ENCODE measurements at regions not wholly inside any gene's neighbourhood (a gene's known extent, or its start where the extent isn't known, plus 50 kb on each side); places are given as distances from the start of the nearest gene placed in this dataset.

GRCh38 chr2:16744521-16744920 lies 78.9 kb upstream of the CYRIA start:
- Histone ChIP-seq H3K27ac (ENCODE audit: low read length) (no peak overlapping the region), H3K4me1 (ENCODE audit: control insufficient read depth, insufficient read depth, low read length) (no peaks in the 10 kb centered on the region), H3K9me3 (ENCODE audit: control insufficient read depth, insufficient read depth, low read depth, low read length) (no peaks in the 10 kb centered on the region), H3K4me3 (ENCODE audit: low read depth in 2 of 2, low read length in 2 of 2) (no peak overlapping the region), H3K27me3 (ENCODE audit: control insufficient read depth, insufficient read depth, low read length) (no peaks in the 10 kb centered on the region), H3K36me3 (ENCODE audit: control insufficient read depth, insufficient read depth, low read length) (no peaks in the 10 kb centered on the region)
- no peak for ATAC-seq
- ChIA-PET CTCF (no interaction called here), POLR2A (no interaction called here)
- DNase-seq (ENCODE audit: low read depth, low spot score) = no peak
- BruUV-seq (replicated peaks) = no TSS peak
- TF ChIP-seq TCF7L2 (IDR thresholded peaks at IDR 0.05; ENCODE audit: low read depth, low read length) (no peak), REST (IDR thresholded peaks at IDR 0.05; ENCODE audit: insufficient read depth in 1 of 2, low read depth in 2 of 2, low read length in 1 of 2) (no peak), SIN3A (IDR thresholded peaks at IDR 0.05; ENCODE audit: borderline replicate concordance, insufficient read depth, low read depth, low read length) (no peak), CTCF (IDR thresholded peaks at IDR 0.05) (no peak), POLR2AphosphoS5 (IDR thresholded peaks at IDR 0.05; ENCODE audit: low read depth, low read length) (no peak)
- intact Hi-C loops (cut with micrococcal nuclease; ENCODE audit: unreplicated experiment) (no loop called here), in situ Hi-C loops (cut with HindIII; ENCODE audit: low pct_unique_long_range_greater_than_20kb, low sequenced_read_pairs) (no loop called here)

GRCh38 chr2:16742026-16742425 lies 76.4 kb upstream of the CYRIA start:
- H3K9me3 ChIP-seq (ENCODE audit: control insufficient read depth, insufficient read depth, low read depth, low read length) = no peaks in the 10 kb centered on the region
- BruUV-seq (replicated peaks) = no TSS peak
- H3K27me3 ChIP-seq (ENCODE audit: control insufficient read depth, insufficient read depth, low read length) = no peaks in the 10 kb centered on the region
- intact Hi-C loops (cut with micrococcal nuclease; ENCODE audit: unreplicated experiment) = no loop called here
- ATAC-seq (no peak), DNase-seq (ENCODE audit: low read depth, low spot score) (no peak)
- H3K36me3 ChIP-seq (ENCODE audit: control insufficient read depth, insufficient read depth, low read length) = no peaks in the 10 kb centered on the region
- no peak overlapping the region for H3K4me3 ChIP-seq (ENCODE audit: low read depth in 2 of 2, low read length in 2 of 2)
- no peaks in the 10 kb centered on the region for H3K4me1 ChIP-seq (ENCODE audit: control insufficient read depth, insufficient read depth, low read length)
- H3K27ac ChIP-seq (ENCODE audit: low read length) = no peak overlapping the region
- TF ChIP-seq CTCF (IDR thresholded peaks at IDR 0.05) = no peak
- no peak for TF ChIP-seq TCF7L2 (IDR thresholded peaks at IDR 0.05; ENCODE audit: low read depth, low read length)
- TF ChIP-seq POLR2AphosphoS5 (IDR thresholded peaks at IDR 0.05; ENCODE audit: low read depth, low read length) = no peak
- no peak for TF ChIP-seq SIN3A (IDR thresholded peaks at IDR 0.05; ENCODE audit: borderline replicate concordance, insufficient read depth, low read depth, low read length)
- TF ChIP-seq REST (IDR thresholded peaks at IDR 0.05; ENCODE audit: insufficient read depth in 1 of 2, low read depth in 2 of 2, low read length in 1 of 2) = no peak
- CTCF ChIA-PET = no interaction called here
- in situ Hi-C loops (cut with HindIII; ENCODE audit: low pct_unique_long_range_greater_than_20kb, low sequenced_read_pairs) = no loop called here
- POLR2A ChIA-PET = no interaction called here

Data from Panc1 (cell line).